NT2/D1 (cell line): ENCODE measurements at regions not wholly inside any gene's neighbourhood (a gene's known extent, or its start where the extent isn't known, plus 50 kb on each side); places are given as distances from the start of the nearest gene placed in this dataset.

ENCODE experiments used
- SUZ12 ChIP-seq: IDR thresholded peaks from 2 replicates; pipeline ENCODE4 v1.6.1; 2011; ENCODE audit not compliant: insufficient read length, insufficient read depth; ENCODE audit errors: extremely low read depth
- YY1 ChIP-seq: IDR thresholded peaks from 2 replicates; pipeline ENCODE4 v1.6.1; 2011; ENCODE audit not compliant: insufficient read length, insufficient read depth
- ZNF274 ChIP-seq: IDR thresholded peaks from 2 replicates; pipeline ENCODE4 v1.6.1; 2011; ENCODE audit warnings: mild to moderate bottlenecking, low read depth, low read length

GRCh38 chr6:8644306-8644705, 209.0 kb upstream of the SLC35B3 start:
- TF ChIP-seq YY1 (no peak), ZNF274 (no peak), SUZ12 (no peak)
